H9 (cell line): ENCODE measurements at regions not wholly inside any gene's neighbourhood (a gene's known extent, or its start where the extent isn't known, plus 50 kb on each side); places are given as distances from the start of the nearest gene placed in this dataset.

ENCODE experiments used
- DNase-seq: peaks from one replicate; pipeline ENCODE4 v3.0.0-alpha.2; 2017
- H2AFZ ChIP-seq: one replicate; pipeline ENCODE4 v1.6.1; 2013; ENCODE audit warnings: mild to moderate bottlenecking, low read length, control low read depth, moderate library complexity
- H2AK5ac ChIP-seq: 2 replicates; pipeline ENCODE4 v1.6.1; 2013; ENCODE audit warnings: low read length, control low read depth, mixed read lengths; ENCODE audit not compliant: insufficient read length
- H2BK120ac ChIP-seq: one replicate; pipeline ENCODE4 v1.6.1; 2013; ENCODE audit warnings: low read depth, mild to moderate bottlenecking, low read length, control low read depth, inconsistent platforms; ENCODE audit not compliant: poor library complexity, severe bottlenecking
- H2BK12ac ChIP-seq: 2 replicates; pipeline ENCODE4 v1.6.1; 2013; ENCODE audit warnings: low read length, control low read depth, mixed read lengths, low read depth; ENCODE audit not compliant: insufficient read length
- H2BK15ac ChIP-seq: 2 replicates; pipeline ENCODE4 v1.6.1; 2013; ENCODE audit warnings: low read depth, low read length, control low read depth
- H2BK20ac ChIP-seq: one replicate; pipeline ENCODE4 v1.6.1; 2013; ENCODE audit warnings: low read depth, mild to moderate bottlenecking, low read length, control low read depth, inconsistent platforms; ENCODE audit not compliant: poor library complexity, severe bottlenecking
- H2BK5ac ChIP-seq: 2 replicates; pipeline ENCODE4 v1.6.1; 2013; ENCODE audit warnings: low read length, control low read depth, mixed read lengths; ENCODE audit not compliant: insufficient read length
- H3K14ac ChIP-seq: 2 replicates; pipeline ENCODE4 v1.6.1; 2013; ENCODE audit warnings: low read length, control low read depth; ENCODE audit not compliant: insufficient read depth
- H3K18ac ChIP-seq: 2 replicates; pipeline ENCODE4 v1.6.1; 2013; ENCODE audit warnings: low read depth, mild to moderate bottlenecking, mixed read lengths, low read length, control low read depth; ENCODE audit not compliant: insufficient read length
- H3K23ac ChIP-seq: 2 replicates; pipeline ENCODE4 v1.6.1; 2013; ENCODE audit warnings: low read length, control low read depth, mixed read lengths, low read depth; ENCODE audit not compliant: insufficient read length
- H3K23me2 ChIP-seq: 2 replicates; pipeline ENCODE4 v1.6.1; 2013; ENCODE audit warnings: low read depth, mild to moderate bottlenecking, mixed read lengths, low read length, control low read depth; ENCODE audit not compliant: insufficient read length, poor library complexity, severe bottlenecking
- H3K27ac ChIP-seq: 2 replicates; pipeline ENCODE4 v1.5.1; 2013; ENCODE audit warnings: low read length, control low read depth, mixed read lengths, low read depth; ENCODE audit not compliant: insufficient read length
- H3K27me3 ChIP-seq: 2 replicates; pipeline ENCODE4 v1.6.1; 2013; ENCODE audit warnings: low read length, control low read depth, inconsistent platforms; ENCODE audit not compliant: insufficient read depth
- H3K4ac ChIP-seq: 2 replicates; pipeline ENCODE4 v1.6.1; 2013; ENCODE audit warnings: low read depth, mild to moderate bottlenecking, control low read depth, inconsistent platforms, low read length, moderate library complexity
- H3K4me1 ChIP-seq: 2 replicates; pipeline ENCODE4 v1.6.1; 2013; ENCODE audit warnings: low read length, control low read depth, inconsistent platforms; ENCODE audit not compliant: insufficient read depth
- H3K4me2 ChIP-seq: 2 replicates; pipeline ENCODE4 v1.6.1; 2013; ENCODE audit warnings: low read length, control low read depth, mixed read lengths; ENCODE audit not compliant: insufficient read length, insufficient read depth
- H3K56ac ChIP-seq: 2 replicates; pipeline ENCODE4 v1.6.1; 2013; ENCODE audit warnings: low read depth, mild to moderate bottlenecking, mixed read lengths, low read length, control low read depth; ENCODE audit not compliant: insufficient read length
- H3K79me1 ChIP-seq: 2 replicates; pipeline ENCODE4 v1.6.1; 2013; ENCODE audit warnings: low read depth, mild to moderate bottlenecking, moderate library complexity, low read length, control low read depth, inconsistent platforms; ENCODE audit not compliant: insufficient read depth, poor library complexity, severe bottlenecking
- H3K79me2 ChIP-seq: 2 replicates; pipeline ENCODE4 v1.6.1; 2013; ENCODE audit warnings: low read length, control low read depth, inconsistent platforms; ENCODE audit not compliant: insufficient read depth
- H3K9ac ChIP-seq: 2 replicates; pipeline ENCODE4 v1.6.1; 2013; ENCODE audit warnings: low read length, control low read depth, mixed read lengths; ENCODE audit not compliant: insufficient read length; ENCODE audit errors: extremely low read depth
- H3K9me3 ChIP-seq: one replicate; pipeline ENCODE4 v1.6.1; 2013; ENCODE audit warnings: low read depth, low read length, inconsistent platforms; ENCODE audit not compliant: control insufficient read depth
- H3T11ph ChIP-seq: one replicate; pipeline ENCODE4 v1.6.1; 2013; ENCODE audit warnings: mild to moderate bottlenecking, low read length, control low read depth, inconsistent platforms
- H4K20me1 ChIP-seq: one replicate; pipeline ENCODE4 v1.6.1; 2013; ENCODE audit not compliant: control insufficient read depth, insufficient read length, insufficient read depth
- H4K5ac ChIP-seq: 2 replicates; pipeline ENCODE4 v1.6.1; 2013; ENCODE audit warnings: low read depth, mild to moderate bottlenecking, mixed read lengths, low read length, control low read depth; ENCODE audit not compliant: insufficient read length
- H4K8ac ChIP-seq: replicated peaks from 2 replicates; pipeline ENCODE4 v1.6.1; 2013; ENCODE audit warnings: low read length, control low read depth, mixed read lengths, low read depth; ENCODE audit not compliant: insufficient read length
- H4K91ac ChIP-seq: 2 replicates; pipeline ENCODE4 v1.6.1; 2013; ENCODE audit warnings: low read depth, mild to moderate bottlenecking, moderate library complexity, mixed read lengths, low read length, control low read depth; ENCODE audit not compliant: insufficient read length
- H3K27ac Mint-ChIP-seq, 3 experiments: 2 replicates in 2 of 3; 3 replicates in 1 of 3; pipeline ENCODE4 v1.8.0; 2020 to 2021; ENCODE audit warnings: mixed read lengths in 3 of 3, mild to moderate bottlenecking in 1 of 3, moderate library complexity in 1 of 3
- H3K27me3 Mint-ChIP-seq: 2 replicates; pipeline ENCODE4 v1.8.0; 2021; ENCODE audit warnings: low read depth, mild to moderate bottlenecking, moderate library complexity, mixed read lengths
- H3K36me3 Mint-ChIP-seq, 3 experiments: 2 replicates in 2 of 3; 3 replicates in 1 of 3; pipeline ENCODE4 v1.8.0; 2020 to 2021; ENCODE audit warnings: low read depth in 3 of 3, mixed read lengths in 3 of 3; ENCODE audit not compliant: insufficient read depth in 1 of 3
- H3K4me1 Mint-ChIP-seq, 2 experiments: 2 replicates each; pipeline ENCODE4 v1.8.0; 2020; ENCODE audit warnings: mixed read lengths in 2 of 2
- H3K4me3 Mint-ChIP-seq, 2 experiments: 2 replicates in 1 of 2; 3 replicates in 1 of 2; pipeline ENCODE4 v1.8.0; 2020 to 2021; ENCODE audit warnings: mild to moderate bottlenecking in 2 of 2, mixed read lengths in 2 of 2, moderate library complexity in 1 of 2
- H3K9me3 Mint-ChIP-seq, 2 experiments: 2 replicates in 1 of 2; 3 replicates in 1 of 2; pipeline ENCODE4 v1.8.0; 2020; ENCODE audit warnings: mild to moderate bottlenecking in 2 of 2, mixed read lengths in 2 of 2, moderate library complexity in 1 of 2
- CTCF ChIP-seq: fragments of 200-600 bp; sonication (generic); conservative IDR thresholded peaks from 3 replicates; pipeline ENCODE4 v1.8.0; 2021; ENCODE audit warnings: antibody characterized with exemption, mild to moderate bottlenecking
- WGBS: extraction: QIAGEN DNeasy Blood & Tissue Kit; methylation state at CpG from one replicate; pipeline ENCODE4 v1.1.7; 2013; ENCODE audit warnings: missing lambda C conversion rate, low lambda C conversion rate, mixed read lengths; ENCODE audit not compliant: insufficient read length; ENCODE audit errors: extremely low coverage; 5-methylcytosine and 5-hydroxymethylcytosine counted together

DNA sequence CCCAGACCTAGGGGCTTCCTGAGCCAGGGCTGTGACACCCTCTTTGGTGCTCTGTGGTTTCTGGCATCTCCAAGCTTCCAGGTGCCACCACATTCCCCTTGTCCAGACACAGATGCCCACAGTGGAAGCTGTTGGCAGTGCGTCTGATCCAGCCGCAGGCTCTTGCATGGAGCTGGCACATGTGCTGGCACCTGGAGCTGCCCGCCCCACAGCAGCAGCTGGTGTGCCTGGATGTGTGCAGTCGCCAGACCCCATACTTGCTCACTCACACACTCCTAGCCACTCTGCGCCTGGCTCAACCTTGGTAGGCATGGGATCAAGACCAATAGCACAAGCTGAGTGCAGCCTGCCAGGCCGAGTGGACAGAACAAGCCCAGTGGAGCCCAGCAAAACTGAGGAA, 106.5 kb downstream of the LYZL1 start:
- Histone ChIP-seq H3K79me1 (no peaks in the 10 kb centered on the region), H3K23ac (no peak overlapping the region), H4K20me1 (no peaks in the 10 kb centered on the region), H2AK5ac (no peak overlapping the region), H3K14ac (peak overlapping the region; percentile 5), H3T11ph (no peak overlapping the region), H3K9ac (no peak overlapping the region), H4K91ac (no peak overlapping the region), H3K27ac (no peak overlapping the region), H2BK120ac (no peak overlapping the region), H3K27me3 (no peaks in the 10 kb centered on the region), H3K4me2 (no peak overlapping the region), H2AFZ (no peak overlapping the region), H2BK15ac (no peak overlapping the region), H2BK5ac (no peak overlapping the region), H3K18ac (no peak overlapping the region), H3K56ac (no peak overlapping the region), H4K8ac (no peak overlapping the region), H2BK20ac (no peak overlapping the region), H4K5ac (no peak overlapping the region), H2BK12ac (no peak overlapping the region), H3K79me2 (no peaks in the 10 kb centered on the region), H3K4me1 (no peaks in the 10 kb centered on the region), H3K9me3 (no peaks in the 10 kb centered on the region), H3K23me2 (no peaks in the 10 kb centered on the region), H3K4ac (no peak overlapping the region)
- no CpG with 5 or more reads among the region's 6 CpGs for WGBS
- peaks cover 0 to 3% (median 0%) of the 10 kb centered on the region in 3 experiments; a peak in 1 of 7 replicates for H3K36me3 Mint-ChIP-seq
- H3K27ac Mint-ChIP-seq: no peak overlapping the region
- no peak for TF ChIP-seq CTCF
- H3K4me1 Mint-ChIP-seq: peaks cover 3 to 9% of the 10 kb centered on the region in 2 experiments; a peak in 3 of 4 replicates
- peaks cover 2% of the 10 kb centered on the region for H3K27me3 Mint-ChIP-seq
- no peak for DNase-seq
- H3K4me3 Mint-ChIP-seq: no peak overlapping the region
- H3K9me3 Mint-ChIP-seq: peaks cover 2 to 5% of the 10 kb centered on the region in 2 experiments; a peak in 4 of 5 replicates
